ENCODE measurements at regions not wholly inside any gene's neighbourhood (a gene's known extent, or its start where the extent isn't known, plus 50 kb on each side); places are given as distances from the start of the nearest gene placed in this dataset.

- TF ChIP-seq PHF8 (CRISPR knock-in tag; IDR thresholded peaks at IDR 0.05) (no peak), ZNF354B (CRISPR knock-in tag; IDR thresholded peaks at IDR 0.05) (no peak), SMAD1 (CRISPR knock-in tag; IDR thresholded peaks at IDR 0.05; ENCODE audit: borderline replicate concordance, low read depth) (no peak), SKIL (CRISPR knock-in tag; IDR thresholded peaks at IDR 0.05; ENCODE audit: borderline replicate concordance) (no peak), ZNF513 (CRISPR knock-in tag; conservative IDR thresholded peaks at IDR 0.05) (no peak), ZNF333 (CRISPR knock-in tag; IDR thresholded peaks at IDR 0.05; ENCODE audit: borderline replicate concordance) (no peak), ZNF280D (CRISPR knock-in tag; IDR thresholded peaks at IDR 0.05) (no peak)
- in situ Hi-C loops (cut with HindIII; ENCODE audit: extremely low pct_ligation_motif_present, low pct_unique_long_range_greater_than_20kb): no loop called here
- POLR2A ChIA-PET: no interaction called here
- CTCF ChIA-PET (ENCODE audit: low intra/inter-chr PET ratio, low total read pairs): no interaction called here
- Histone ChIP-seq H3K4me2 (ENCODE audit: low read depth, low read length) (no peak overlapping the region), H3K27me3 (ENCODE audit: control insufficient read depth in 1 of 2, insufficient read depth in 2 of 2, low read length in 2 of 2) (peaks cover 5 to 41% of the 10 kb centered on the region in 2 experiments; a peak in 3 of 5 replicates), H3K36me3 (replicated peaks in 1 of 2; ENCODE audit: control insufficient read depth in 1 of 2, insufficient read depth in 2 of 2, low read length in 2 of 2) (no peaks in the 10 kb centered on the region), H3K4me1 (ENCODE audit: insufficient read depth, low read length) (no peaks in the 10 kb centered on the region), H3K9me3 (ENCODE audit: low read length) (no peaks in the 10 kb centered on the region), H3K4me3 (replicated peaks in 1 of 3; ENCODE audit: insufficient read depth in 1 of 3, low read depth in 2 of 3, low read length in 3 of 3) (no peak overlapping the region), H3K27ac (ENCODE audit: extremely low read length, insufficient read depth, low read length) (no peak overlapping the region), H3K9ac (ENCODE audit: insufficient read depth, low read depth, low read length) (no peak overlapping the region), H2AFZ (ENCODE audit: low read length) (no peak overlapping the region), H3K79me2 (ENCODE audit: insufficient read depth, low read length) (no peaks in the 10 kb centered on the region), H4K20me1 (ENCODE audit: insufficient read depth, low read length) (no peaks in the 10 kb centered on the region)
- no TSS peak for BruUV-seq (replicated peaks)
- no peak for ATAC-seq
- no peak for DNase-seq (ENCODE audit: low spot score)
- no peak for FAIRE-seq
- intact Hi-C loops (cut with micrococcal nuclease; ENCODE audit: unreplicated experiment): no loop called here
- WGBS (ENCODE audit: low lambda C conversion rate): 8% methylated on average over 1 of the region's 1 CpG
These were observed 275.9 kb upstream of the SHH start for GRCh38 chr7:156088115-156088514.

Data from HepG2 (cell line).